NCI-H526 (cell line): ENCODE measurements at regions not wholly inside any gene's neighbourhood (a gene's known extent, or its start where the extent isn't known, plus 50 kb on each side); places are given as distances from the start of the nearest gene placed in this dataset.

Source experiments
- DNase-seq, 2 experiments: peaks; one replicate each; lab custom pipeline; 2025; lab: John Stamatoyannopoulos, UW

DNA sequence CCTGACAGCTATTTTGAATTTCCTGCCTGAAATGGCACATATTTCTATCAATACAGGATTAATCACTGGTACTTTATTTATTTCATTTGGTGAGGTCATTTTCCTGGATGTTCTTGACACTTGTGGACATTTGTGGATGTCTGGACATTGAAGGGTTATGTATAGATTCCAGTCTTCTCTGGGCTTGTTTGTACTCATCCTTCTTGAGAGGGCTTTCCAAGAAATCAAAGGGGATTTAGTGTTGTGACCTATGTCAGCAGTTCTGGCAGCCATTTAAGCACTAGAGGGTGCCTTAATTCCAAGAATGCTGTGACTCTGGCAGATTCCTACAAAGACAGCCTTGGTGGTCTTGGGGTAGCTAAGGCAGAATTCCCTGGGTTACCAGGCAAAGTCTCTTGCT lies 259.7 kb downstream of the CSNK1G3 start:
- DNase-seq = no peak

DNA sequence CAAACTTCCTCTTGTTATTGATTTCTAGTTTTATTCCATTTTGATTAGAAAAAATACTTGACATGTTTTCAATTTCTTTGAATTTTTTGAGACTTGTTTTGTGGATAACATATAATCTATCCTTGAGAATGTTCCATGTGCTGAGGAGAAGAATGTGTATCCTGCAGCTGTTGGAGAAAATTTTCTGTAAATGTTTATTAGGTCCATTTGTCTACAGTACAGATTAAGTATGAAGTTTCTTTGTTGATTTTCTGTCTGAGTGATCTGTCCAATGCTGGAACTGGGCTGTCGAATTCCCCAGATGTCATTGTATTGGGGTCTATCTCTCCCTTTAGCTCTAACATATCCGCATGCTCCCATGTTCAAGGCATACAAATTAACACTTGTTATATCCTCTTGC lies 251.2 kb downstream of the CSNK1G3 start:
- DNase-seq = no peak

DNA sequence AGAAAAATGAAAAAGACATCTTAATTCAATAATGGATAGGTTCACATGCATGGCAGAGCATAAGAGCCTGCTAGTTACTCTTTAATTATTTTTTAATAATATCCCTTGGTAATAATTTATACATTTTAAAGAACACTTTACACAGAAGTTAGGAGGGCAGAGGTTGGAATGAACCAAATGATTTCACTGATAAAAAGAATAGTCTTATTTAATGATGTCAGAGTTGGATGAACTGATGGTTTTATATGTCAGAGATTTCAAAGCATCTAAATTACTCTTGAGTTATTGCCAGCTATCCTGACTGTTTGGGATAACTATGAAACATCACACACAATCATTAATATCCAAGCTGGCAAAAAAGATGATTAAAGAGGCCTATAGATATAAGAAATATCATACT lies 244.8 kb downstream of the CSNK1G3 start:
- no peak for DNase-seq

DNA sequence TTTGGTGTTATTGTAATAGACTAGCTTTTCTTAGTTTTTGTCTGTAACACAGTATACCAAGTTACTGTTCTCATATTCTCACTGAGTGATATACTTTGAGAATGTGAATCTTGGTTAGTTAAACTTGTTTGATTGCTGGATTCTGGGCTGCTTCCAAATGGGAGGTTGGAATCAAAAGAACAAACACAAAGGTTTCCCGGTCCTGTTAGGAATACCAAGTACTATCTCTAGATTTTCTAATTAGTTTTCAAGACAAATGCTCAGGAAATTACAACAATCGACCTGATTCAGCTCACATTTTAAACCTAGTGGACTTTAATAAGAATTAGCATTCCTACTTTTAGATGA lies 244.3 kb downstream of the CSNK1G3 start:
- DNase-seq = no peak

DNA sequence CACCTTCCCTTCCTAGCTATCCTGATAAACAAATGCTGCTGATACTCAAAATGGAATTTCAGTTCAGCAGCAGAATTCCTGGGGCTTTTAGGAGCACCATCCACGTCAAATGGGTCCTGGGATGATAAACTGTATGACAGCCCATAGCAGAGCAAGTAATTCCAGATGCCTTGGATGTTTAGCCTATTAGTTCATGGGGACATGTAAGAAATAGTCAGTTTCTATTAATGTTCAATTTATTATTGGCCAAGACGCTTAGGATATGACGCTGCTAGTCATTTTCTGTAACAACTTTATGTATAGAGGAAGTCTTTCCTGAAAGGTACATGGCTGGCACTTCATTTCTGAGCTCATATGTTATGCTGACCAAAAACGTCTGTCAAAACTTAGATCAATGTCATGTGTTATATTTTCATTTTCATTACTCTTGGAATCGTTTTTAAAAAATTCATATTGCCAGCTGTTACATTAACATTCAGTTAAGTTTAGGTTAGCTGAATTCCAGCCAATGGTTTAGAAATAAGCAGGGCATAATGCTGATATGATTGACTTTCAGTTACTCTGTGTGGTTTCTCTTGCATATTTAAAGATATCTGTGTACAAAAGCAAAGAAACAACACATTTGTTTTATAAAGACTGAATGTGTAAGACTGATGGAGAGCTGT lies 243.8 kb downstream of the CSNK1G3 start:
- DNase-seq = no peak

DNA sequence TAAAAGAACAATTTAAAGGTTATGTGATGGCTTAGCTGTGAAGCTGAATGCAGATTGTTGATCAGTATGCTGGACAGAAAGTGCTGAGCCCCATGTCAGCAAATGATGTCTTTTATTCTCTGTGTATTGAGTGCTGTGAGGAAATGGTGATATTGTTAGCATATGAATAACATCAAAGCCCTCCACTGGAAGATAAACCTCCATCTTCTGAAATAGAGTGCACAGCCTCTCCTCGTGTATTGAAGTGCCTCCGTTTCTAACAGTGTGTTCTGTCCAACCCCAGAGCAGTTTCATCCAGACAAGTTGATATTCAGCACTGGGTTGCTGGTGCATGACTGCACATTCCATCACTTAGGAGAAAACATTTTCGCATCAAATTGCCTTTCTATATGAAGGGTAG lies 242.9 kb downstream of the CSNK1G3 start:
- no peak for DNase-seq

DNA sequence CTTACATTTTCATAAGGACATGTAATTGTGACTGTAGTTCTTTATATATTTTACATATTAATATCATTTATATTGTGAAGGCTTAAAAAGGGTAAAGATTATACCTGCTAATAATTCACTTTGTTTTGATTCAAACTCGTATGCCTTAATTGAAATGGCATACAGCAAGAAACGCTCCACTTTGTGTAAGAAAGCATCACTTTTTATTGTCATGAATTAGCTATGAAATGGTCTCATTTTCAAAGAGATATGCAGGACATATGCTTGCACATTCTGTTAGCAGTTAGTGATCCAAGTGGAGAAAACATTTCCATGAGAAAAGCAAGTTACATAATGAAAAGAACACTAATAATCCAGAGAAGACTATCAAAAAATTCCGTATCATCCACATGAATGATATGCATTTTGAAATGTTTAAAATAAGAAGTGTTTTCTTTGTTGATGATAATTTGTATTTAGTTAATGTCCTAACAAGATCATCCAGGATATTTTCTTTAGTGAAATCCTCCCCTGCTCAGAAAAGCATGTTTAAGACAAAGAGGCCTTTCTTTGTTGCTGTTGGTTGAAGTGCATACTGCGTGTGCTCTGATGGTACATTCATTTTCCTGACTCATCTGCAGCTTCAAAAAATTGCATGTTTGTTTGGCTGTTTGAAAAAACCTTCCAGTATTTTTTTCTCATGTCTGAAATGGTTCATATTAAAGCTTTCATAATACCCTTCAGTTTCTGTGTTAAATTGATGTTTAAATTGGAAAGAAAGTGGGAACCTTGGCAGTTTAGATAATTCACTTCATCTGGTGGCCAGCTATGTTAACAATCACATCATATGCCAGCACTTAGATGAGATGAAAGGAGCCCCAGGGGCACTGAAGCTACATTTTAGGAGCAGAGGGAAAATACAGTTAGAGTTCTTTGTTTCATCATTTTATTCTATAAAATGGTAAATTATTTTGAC lies 242.2 kb downstream of the CSNK1G3 start:
- no peak for DNase-seq

DNA sequence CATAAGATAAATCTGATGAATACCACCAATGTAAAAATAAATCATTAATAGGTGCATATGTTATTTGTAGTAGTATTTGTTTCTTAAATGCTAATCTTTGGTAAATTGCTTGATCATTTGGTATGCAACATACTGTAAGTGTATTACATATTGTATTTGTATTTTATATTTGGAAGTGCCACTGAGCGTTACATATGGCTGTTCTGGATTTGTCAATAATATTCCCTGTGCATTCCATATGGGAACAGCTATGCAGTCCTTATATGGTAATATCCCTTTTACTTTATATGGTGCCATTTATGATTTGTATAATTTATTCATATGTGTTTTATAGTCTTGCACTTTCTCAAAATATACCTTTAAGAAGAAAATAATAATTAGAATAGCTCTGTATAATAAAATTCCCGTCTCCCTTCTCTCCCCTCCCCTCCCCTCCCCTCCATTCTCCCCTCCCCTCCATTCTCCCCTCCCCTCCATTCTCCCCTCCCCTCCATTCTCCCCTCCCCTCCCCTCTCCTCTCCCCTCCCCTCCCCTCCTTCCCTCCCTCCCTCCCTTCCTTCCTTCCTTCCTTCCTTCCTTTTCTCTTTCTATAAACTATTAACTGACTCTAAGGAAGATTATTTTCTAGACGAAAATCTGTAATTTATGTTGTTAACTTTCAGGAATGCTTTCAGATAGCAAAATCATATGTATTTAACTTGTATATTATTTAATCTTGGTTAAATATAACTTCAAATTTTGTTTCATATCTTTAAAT lies 241.4 kb downstream of the CSNK1G3 start:
- no peak for DNase-seq

DNA sequence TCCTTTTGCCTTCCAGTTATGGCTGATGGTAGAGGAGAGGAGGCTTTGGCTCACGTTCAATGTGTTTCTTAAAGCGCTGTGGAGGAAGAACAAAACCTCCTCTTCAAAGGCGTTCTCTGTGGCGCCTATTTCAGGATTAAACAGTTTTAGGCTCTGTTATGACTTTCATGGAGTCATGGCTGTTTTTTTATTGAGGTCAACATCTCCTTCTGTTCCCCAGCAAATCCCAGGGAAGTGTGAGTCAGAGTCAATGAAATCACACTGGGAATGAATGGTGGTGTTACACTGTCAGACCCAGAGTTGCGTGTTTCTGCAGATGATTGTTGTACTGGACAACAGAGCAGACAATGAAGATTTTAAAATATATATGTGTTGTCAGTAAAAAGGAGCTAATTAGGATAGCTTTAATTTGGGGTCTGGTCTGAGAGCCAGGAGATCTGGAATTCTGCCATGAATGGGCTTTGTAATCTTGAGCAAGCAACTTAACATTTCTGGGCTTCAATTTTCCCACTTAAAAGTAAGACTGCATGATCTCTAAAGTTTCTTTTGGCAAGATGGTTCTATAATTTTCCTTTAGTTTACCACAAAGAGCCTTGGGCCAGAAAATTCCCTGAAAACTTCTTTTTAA lies 240.7 kb downstream of the CSNK1G3 start:
- no peak for DNase-seq

DNA sequence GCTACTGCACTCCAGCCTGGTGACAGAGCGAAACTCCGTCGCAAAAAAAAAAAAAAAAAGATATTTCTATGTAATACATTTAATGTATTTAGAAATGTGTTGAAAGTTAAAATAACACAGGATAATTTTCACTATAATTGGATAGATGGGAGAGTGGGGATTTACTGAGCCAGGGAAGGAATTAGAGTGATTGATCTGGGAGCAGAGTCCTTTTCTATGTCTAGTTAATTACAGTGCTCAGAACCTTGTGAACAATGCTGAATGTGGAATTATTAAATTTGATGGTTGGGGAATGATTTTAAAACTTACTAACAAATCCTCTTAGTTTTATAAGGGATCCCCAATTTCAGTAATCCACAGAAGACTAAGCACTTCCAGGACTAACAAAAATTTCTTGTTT lies 239.7 kb downstream of the CSNK1G3 start:
- no peak for DNase-seq

DNA sequence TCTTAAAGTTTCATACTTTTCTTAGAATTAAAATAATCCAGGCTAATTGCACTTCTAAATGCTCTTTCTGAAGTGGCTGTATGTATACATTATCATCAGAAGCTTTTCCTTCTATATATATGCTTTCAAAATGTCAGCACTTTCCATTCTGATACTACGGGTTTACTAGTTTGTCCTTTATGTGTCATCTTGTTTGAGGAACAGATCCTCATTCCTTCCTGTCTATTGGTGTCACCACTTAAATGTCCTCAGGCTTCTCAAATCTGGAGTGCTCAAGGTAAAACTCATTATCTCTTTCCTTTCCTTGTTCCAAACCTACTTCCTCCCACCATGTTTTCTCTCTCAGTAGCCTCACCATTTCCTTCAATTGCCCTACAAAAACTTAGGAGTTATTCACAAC lies 236.3 kb downstream of the CSNK1G3 start:
- no peak for DNase-seq

DNA sequence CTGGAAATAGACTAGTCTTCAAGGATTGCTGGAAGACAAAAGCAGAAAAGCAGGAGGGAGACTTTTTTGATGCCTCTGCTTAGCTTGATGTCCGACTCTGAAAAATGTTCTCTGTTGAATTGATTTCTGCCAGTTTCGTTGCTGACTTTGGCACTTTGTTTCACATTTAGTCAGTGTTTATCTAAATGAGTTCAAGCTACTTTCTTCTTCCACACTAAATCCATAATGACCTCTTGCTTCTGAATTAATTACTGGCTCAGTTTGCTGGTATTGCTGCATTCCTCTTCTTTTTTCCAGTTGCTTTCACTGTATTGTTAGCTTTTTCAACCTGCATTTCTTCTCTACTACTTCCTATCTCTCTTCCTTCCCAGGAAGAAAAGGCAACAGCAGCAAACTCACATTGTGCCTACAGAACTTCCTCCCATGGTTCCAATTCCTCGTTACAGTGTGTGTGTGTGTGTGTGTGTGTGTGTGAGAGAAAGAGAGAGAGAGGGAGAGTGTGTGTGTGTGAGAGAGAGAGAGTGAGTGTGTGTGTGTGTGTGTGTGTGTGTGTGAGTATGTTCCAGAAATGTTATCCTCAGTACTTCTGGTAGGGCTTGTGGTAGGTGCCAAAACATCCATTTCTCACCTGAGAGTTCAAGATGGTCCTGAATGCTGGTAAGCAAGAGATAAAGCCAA lies 234.8 kb downstream of the CSNK1G3 start:
- no peak for DNase-seq

DNA sequence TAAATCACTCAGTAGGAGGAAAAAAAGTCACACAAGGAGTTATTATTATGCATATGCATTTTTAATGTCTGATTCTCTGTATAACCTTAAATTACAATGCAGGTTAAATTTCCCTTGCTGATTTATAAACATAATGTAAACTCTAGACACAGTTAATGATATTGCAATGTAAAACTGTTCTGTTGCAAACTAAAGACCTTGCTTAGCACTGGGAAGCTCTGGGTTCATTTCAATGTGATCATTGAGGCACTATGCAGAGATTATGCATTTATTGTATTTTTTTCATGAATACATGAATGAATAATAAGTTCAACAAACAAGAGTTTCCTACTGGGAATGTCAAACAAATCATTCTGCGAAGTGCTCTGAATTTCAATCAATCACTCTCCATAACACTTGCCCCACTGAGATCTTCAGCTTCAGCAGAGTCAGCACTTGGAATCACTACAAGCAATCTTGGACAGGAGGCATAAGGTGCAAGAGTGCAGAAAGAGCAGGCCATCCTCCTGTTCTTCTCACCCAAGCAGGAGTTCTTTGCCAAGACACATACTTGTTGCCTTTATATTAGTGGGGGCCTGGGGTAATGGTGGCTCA lies 232.1 kb downstream of the CSNK1G3 start:
- no peak for DNase-seq

DNA sequence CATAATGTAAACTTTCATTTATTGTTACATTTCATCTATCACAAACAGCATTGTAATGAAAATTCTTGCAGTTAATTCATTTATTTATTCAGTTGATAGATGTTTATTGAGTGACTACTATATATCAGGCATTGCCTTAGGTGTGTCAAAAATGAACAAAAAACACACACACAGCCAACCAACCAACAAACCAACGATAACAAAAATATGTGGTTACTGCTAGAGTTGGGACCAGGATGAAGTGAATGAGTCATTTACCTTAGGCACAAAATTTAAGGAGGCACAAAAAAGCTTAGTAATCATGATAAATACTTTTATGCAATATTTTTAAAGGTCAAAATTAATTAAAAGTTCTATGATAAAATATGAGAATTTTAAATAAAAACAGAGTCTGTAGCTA lies 223.4 kb downstream of the CSNK1G3 start:
- DNase-seq = no peak

DNA sequence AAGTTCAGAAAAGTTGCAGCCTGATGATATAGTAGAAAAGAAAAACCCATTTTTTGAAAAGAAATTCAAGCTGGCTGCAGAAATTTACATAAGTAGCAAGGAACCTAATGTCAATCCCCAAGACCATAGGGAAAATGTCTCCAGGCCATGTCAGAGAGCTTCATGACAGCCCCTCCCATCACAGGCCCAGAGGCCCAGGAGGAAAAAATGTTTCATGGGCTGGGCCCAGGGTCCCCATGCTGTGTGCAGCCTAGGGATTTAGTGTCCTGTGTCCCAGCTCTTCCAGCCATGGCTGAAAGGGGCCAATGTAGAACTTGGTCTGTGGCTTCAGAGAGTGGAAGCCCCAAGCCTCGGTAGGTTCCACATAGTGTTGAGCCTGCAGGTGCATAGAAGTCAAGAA lies 220.3 kb downstream of the CSNK1G3 start:
- DNase-seq = no peak

DNA sequence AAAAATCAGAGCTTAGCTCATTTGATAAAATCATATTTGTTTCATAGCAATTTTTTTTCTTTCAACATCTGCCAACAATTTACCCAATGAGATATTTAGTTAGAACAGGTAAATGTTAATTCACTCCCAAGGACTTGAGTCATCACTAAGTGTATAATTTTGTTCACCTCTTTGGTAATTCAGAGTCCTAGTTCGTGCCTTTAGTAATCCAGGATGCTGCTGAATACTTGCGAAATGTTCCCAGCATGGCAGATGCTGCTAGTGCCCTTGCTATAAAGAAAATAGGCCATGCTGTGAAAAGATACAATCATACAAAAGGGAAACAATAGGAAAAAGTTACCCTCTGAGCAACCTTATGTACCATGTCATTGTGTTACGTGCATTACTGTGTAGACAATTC lies 210.5 kb downstream of the CSNK1G3 start:
- no peak for DNase-seq

DNA sequence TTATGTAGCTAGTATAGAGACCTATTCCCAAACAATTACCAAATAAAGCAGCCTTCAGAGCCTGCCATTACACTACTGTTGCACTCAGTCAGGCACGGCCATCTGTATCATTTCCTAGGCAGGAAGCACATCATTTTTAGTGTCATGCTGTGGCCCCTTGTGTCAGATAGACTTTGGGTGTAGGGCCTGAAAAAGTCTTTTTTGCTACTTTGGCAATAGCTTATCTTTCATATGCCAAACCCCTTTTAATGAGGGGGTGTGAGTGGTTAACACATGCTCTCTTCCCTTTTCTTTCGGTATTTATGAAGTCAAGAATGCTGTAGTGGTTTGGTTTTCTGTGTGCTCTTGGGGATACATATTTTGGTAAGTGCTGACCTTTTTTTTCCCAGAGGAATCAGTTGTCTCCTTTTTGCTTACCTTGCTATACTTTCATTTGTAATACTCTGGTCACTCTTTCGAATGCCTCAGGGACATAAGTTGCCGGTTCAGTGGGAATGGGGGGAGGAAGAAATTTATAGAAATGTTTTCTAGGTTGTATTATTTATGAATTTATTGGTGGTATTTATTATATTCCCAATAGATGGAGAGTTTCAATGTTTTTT lies 209.8 kb downstream of the CSNK1G3 start:
- DNase-seq = no peak

DNA sequence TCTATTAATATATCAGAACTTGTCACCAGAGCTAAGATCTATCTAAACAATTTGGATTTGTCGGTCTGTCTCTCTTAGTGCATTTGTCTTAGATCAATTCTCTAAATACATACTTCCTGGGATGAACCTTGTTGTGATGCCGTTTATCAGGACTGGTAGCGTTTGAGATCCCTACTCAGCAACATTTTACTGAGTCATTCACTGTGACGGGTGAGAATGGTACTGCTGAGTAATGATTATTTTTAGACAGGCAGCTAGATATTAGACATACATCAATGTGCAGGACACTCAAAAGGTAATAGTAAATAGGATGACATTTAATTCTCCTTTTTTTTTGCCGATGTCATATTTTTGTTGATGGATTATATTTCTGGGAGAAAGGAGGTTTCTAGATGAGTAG lies 209.0 kb downstream of the CSNK1G3 start:
- no peak for DNase-seq

DNA sequence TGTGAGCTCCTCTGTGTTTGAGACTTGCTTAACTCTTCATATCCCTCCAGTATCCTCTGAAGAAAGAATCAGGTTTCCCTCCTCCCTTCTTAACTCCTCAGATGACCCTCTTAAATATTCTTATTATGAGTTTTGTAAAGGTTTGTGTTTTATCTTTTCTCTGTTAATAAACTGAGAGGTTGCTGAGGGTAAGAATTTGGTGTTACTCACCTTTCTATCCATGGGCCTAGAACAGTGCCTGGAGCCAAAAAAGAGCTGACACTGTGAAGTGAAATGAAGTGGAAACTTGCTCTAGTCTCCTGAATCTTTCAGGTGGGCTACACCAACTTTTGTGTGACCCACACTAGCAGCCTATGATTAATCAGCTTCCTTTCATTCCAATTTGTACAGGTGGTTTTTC lies 208.4 kb downstream of the CSNK1G3 start:
- no peak for DNase-seq

DNA sequence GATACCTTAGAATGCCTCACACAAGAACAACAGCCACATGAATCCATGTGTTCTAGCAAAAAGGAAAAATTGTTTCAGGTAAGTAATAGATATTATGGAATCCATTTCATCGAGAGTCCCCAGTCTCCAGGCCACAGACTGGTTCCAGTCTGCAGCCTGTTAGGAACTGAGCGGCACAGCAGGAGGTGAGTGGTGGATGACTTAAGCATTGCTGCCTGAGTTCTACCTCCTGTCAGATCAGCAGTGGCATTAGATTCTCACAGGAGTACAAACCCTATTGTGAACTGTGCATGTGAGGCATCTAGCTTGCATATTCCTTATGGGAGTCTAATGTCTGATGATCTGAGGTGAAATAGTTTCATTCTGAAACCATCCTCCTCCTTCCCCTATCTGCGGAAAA lies 207.0 kb downstream of the CSNK1G3 start:
- DNase-seq = no peak

DNA sequence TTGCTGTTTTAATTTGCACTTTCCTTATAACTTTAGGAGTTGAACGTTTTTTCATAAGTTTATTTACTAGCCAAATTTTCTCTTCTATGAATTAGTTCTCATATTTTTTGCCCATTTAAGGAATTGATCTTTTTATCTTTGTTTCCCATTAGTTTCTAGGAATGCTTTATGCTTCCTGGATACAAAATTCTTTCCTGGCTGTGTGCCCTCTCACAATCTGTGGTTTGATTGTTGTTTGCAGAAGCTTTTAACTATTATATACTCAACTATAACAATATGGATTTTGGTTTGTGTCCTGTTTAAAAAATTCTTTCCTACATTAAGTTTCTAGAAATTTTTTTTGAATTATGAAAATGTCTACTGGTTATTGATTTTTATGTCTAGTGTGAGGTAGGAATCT lies 206.3 kb downstream of the CSNK1G3 start:
- DNase-seq = no peak
